Neural progenitor cell (in vitro differentiated cells): ENCODE measurements at regions not wholly inside any gene's neighbourhood (a gene's known extent, or its start where the extent isn't known, plus 50 kb on each side); places are given as distances from the start of the nearest gene placed in this dataset.

Source experiments
- EZH2 ChIP-seq: fragments of 200-600 bp; sonication (generic); IDR thresholded peaks from 2 replicates; pipeline ENCODE4 v1.6.1; 2017; ENCODE audit warnings: antibody characterized with exemption, mild to moderate bottlenecking, moderate library complexity
- EZH2phosphoT487 ChIP-seq: fragments of 200-600 bp; sonication (generic); IDR thresholded peaks from 2 replicates; pipeline ENCODE4 v1.6.1; 2017; ENCODE audit warnings: antibody characterized with exemption
- TF ChIP-seq, protein P1 (sequence below): fragments of 200-600 bp; sonication (generic); IDR thresholded peaks from 2 replicates; pipeline ENCODE4 v1.5.1; 2017; ENCODE audit warnings: antibody characterized with exemption, mild to moderate bottlenecking

- TF ChIP-seq, protein P1, sequence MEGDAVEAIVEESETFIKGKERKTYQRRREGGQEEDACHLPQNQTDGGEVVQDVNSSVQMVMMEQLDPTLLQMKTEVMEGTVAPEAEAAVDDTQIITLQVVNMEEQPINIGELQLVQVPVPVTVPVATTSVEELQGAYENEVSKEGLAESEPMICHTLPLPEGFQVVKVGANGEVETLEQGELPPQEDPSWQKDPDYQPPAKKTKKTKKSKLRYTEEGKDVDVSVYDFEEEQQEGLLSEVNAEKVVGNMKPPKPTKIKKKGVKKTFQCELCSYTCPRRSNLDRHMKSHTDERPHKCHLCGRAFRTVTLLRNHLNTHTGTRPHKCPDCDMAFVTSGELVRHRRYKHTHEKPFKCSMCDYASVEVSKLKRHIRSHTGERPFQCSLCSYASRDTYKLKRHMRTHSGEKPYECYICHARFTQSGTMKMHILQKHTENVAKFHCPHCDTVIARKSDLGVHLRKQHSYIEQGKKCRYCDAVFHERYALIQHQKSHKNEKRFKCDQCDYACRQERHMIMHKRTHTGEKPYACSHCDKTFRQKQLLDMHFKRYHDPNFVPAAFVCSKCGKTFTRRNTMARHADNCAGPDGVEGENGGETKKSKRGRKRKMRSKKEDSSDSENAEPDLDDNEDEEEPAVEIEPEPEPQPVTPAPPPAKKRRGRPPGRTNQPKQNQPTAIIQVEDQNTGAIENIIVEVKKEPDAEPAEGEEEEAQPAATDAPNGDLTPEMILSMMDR, result no peak
- TF ChIP-seq EZH2, result no peak
- TF ChIP-seq EZH2phosphoT487, result no peak
Observed at GRCh38 chr3:78154521-78155186, 1114.8 kb downstream of the ROBO2 start.
